ENCODE measurements at regions not wholly inside any gene's neighbourhood (a gene's known extent, or its start where the extent isn't known, plus 50 kb on each side); places are given as distances from the start of the nearest gene placed in this dataset.

- TF ChIP-seq CTCF (IDR thresholded peaks at IDR 0.05 in 8 of 11, conservative IDR thresholded peaks at IDR 0.05 in 3 of 11) (no peak), POLR2AphosphoS5 (IDR thresholded peaks at IDR 0.05) (no peak), POLR2A (IDR thresholded peaks at IDR 0.05) (no peak)
Measured at GRCh38 chr10:6953271-6953801, 373.3 kb upstream of the PRKCQ start.
